ENCODE measurements at regions not wholly inside any gene's neighbourhood (a gene's known extent, or its start where the extent isn't known, plus 50 kb on each side); places are given as distances from the start of the nearest gene placed in this dataset.

- TF ChIP-seq CTCF (IDR thresholded peaks at IDR 0.05): no peak
- no peak for TF ChIP-seq POLR2A (IDR thresholded peaks at IDR 0.05)
Observed at GRCh38 chr10:3529691-3530090, 255.3 kb downstream of the KLF6 start.

Data from suprapubic skin (tissue), 3 donors.